ENCODE measurements at regions not wholly inside any gene's neighbourhood (a gene's known extent, or its start where the extent isn't known, plus 50 kb on each side); places are given as distances from the start of the nearest gene placed in this dataset.

- no peak for DNase-seq
These were observed 460.5 kb downstream of the MAN2A1 start for GRCh38 chr5:110150199-110150598.

DNA sequence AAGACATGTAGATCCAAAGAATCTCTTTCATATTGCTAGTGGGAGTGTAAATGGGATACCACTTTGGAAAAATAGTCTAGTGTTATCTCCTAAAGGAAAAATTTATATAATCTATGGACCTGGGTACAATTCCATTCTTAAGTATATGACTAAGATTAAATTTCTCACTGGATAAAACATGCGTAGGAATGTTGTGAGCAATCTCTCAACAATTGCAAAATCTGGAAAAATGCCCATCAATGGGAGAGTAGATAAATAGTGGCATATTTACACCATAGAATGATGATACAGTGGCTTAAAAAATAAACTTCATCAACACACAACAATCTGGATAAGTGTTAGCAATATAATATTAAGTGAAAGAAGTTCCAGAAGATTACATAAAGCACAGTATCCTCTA is 469.5 kb downstream of the MAN2A1 start:
- no peak for DNase-seq

DNA sequence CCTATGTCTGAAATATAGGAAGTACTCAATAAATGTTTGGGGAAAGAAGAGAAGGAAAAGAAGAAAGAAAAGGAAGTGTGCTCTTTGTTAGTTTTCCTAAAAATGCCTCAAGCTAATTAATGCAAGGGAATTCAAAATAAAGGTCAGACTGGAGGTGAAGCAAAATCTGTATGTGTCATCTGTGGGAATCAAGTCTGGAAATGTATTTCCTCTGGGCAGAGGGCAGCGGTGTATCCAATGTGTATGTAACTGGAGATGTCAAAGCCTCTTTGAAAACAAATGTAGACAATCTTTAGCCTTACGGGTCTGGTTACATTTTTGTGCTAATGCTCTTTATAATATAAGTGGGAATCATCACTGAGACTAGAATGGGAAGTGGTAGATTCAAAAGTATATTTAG is 471.4 kb downstream of the MAN2A1 start:
- DNase-seq = no peak

DNA sequence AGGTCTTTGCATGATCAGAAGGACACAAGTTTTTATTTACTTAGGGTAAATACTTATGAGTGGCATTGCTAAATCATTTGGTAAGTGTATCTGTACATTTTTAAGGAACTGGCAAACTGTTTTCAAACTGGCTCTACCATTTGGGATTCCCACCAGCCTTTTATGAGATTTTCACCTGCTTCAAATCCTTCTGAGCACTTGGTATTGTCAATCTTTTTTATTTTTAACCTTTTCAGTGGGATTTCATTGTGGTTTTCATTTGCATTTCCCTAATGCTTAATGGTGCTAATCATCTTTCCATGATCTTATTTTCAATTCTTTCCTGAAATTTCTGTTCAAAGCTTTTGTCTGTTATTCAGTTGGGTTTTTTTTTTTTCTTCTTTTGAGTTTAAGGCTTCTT is 475.6 kb downstream of the MAN2A1 start:
- DNase-seq = no peak

GRCh38 chr5:110167384-110167783 is 477.7 kb downstream of the MAN2A1 start:
- no peak for DNase-seq

DNA sequence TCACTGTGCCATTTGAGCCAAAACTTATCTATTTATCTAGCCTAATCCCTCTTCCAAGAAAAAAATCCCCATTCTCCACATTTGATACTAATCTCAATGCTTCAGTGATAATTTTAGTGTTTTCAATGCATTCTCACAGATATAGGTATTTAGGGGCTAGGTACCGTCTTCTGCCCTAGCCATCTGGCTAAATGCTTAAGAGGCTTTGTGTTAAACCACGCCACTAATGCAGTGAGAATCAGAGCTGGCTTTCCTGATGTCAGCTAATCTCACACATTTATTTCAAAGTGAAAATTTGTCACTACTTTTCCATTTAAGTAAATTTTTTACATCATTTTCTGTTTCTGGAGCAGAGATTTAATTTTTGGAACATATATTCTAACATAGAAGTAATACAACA is 479.7 kb downstream of the MAN2A1 start:
- DNase-seq = no peak

DNA sequence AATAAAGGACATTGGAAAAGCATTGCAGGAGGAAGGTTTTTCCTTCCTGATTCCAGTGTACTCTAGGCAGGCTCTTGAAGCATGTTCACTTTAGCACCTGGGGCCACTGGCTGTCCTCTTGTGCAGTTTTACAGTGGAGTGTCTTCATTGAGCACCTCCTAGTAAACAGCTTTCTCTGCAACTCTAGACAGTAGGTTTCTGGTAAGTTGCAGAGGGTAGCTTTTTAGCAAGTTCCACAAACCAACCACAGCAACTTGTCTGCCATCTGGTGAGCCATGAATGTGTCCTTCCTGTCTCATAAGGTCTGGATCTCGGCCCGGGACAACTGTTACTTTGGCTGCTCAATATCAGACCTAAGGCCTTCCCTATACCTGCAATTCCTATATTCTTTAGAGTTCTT is 488.0 kb downstream of the MAN2A1 start:
- DNase-seq = no peak

DNA sequence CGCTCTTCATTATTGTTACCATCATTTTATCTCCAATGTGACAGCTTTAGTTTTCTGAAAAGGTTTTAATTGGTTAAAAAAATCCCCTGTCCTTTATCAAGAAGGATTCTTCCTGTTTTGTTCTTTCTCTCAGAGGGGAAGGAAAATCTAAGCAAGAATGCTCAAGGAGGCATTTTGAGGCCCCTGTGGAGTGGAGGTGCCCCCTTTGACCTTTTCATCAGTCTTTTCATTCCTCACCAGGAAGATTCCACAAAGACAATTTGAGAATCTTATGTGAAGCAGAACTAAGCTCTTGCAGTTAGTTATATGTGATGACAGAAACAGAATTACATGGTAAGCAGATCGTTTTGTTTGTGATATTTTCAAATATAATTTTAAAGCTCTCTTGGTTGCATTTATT is 489.6 kb downstream of the MAN2A1 start:
- DNase-seq = no peak

- no peak for DNase-seq
These were observed 504.5 kb downstream of the MAN2A1 start for GRCh38 chr5:110194191-110194590.

DNA sequence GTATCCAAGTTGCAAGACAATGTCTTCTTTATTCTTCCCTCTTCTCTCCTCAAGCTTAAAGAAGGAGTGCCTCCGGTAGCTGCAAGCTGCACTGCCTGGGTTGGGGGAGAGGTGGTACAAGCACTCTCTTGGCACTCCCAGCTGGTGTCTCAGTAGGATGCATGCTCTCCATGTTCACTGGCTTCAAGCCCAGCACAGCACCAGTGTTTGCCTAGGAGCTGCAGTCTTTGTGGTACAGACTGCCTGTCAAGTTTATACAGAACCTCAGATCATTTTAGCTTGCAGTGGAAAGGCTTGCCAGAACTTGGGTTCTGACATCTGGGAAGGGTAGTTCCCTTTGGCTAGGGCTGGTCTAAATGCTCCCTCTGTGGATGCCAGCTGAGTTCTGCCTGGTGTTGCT is 505.6 kb downstream of the MAN2A1 start:
- DNase-seq = no peak

- no peak for DNase-seq
These were observed 512.1 kb downstream of the MAN2A1 start for GRCh38 chr5:110201791-110202190.

GRCh38 chr5:110203661-110204060 is 513.9 kb downstream of the MAN2A1 start:
- DNase-seq = no peak

GRCh38 chr5:110209401-110209800 is 517.1 kb downstream of the TMEM232 start:
- DNase-seq = no peak

GRCh38 chr5:110218981-110219380 is 507.5 kb downstream of the TMEM232 start:
- no peak for DNase-seq

DNA sequence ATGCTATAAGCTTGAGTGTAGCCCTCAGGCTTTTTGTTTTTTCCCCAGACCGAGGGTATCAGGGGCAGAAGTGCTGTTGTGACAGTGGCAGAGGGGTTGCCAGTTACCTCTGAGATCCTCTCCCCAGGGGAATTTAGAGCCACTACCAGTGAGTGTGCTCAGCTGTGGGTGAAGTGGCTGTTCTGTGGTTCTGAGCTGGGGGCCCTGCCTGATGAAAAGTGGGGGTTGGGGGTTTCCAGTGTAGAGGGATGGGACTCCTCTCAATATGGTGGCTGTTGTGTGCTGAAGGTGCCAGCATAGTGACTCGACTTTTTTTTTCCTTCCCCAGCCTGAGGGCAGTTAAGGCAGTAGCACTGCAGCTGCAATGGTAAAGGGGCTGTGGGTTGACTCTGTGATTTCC is 506.7 kb downstream of the TMEM232 start:
- DNase-seq = no peak

DNA sequence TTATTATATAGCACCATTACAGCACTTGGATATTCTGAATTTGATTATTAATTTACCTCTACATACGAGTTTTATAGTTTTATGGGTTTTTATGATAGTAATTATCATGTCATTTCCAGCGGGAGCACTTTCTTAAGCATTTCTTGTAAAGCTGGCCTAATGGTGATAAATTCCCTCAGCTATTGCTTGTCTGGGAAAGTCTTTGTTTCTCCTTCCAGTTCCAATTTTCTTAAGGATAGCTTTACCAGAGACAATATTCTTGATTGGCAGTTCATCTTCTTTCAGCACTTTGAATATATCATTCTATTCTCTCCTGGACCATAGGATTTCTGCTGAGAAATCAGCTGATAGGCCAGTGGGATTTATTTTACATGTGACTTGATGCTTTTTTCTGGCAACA is 505.4 kb downstream of the TMEM232 start:
- DNase-seq = no peak

GRCh38 chr5:110224050-110224449 is 502.4 kb downstream of the TMEM232 start:
- no peak for DNase-seq

- no peak for DNase-seq
These were observed 500.5 kb downstream of the TMEM232 start for GRCh38 chr5:110225949-110226348.

GRCh38 chr5:110239786-110240185 is 486.7 kb downstream of the TMEM232 start:
- DNase-seq = no peak

DNA sequence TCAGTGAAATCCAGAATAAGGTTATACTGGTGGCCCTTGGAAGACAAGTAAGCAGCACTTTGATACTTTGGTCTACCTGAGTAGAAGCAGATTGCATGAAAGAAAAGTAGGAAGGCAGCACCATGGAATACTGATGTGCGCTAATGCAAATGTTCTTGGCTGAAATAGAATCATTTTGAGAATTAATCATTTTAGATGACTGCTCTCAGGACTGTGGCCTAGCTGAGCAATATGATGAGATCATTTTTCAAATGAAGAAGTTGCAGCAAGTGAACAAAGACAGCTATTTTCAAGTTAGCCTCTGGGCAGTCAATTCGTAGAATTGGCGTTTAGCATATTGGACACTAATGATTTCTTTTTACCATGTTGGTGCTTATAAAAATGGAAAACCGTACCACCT is 483.5 kb downstream of the TMEM232 start:
- no peak for DNase-seq

GRCh38 chr5:110248921-110249320 is 477.6 kb downstream of the TMEM232 start:
- DNase-seq = no peak

GRCh38 chr5:110250355-110250754 is 476.1 kb downstream of the TMEM232 start:
- no peak for DNase-seq

GRCh38 chr5:110250755-110251154 is 475.7 kb downstream of the TMEM232 start:
- no peak for DNase-seq

GRCh38 chr5:110251366-110251765 is 475.1 kb downstream of the TMEM232 start:
- DNase-seq = no peak

GRCh38 chr5:110255194-110255593 is 471.3 kb downstream of the TMEM232 start:
- DNase-seq = no peak

- no peak for DNase-seq
These were observed 470.2 kb downstream of the TMEM232 start for GRCh38 chr5:110256298-110256697.
